SU-DHL-6 (cell line): ENCODE measurements at regions not wholly inside any gene's neighbourhood (a gene's known extent, or its start where the extent isn't known, plus 50 kb on each side); places are given as distances from the start of the nearest gene placed in this dataset.

Experiments used
- H2AFZ ChIP-seq: fragments of 200-600 bp; sonication (generic); 2 replicates; pipeline ENCODE4 v1.6.1; 2014; ENCODE audit warnings: low read depth, mild to moderate bottlenecking, moderate library complexity, mixed read lengths, antibody characterized with exemption, low read length; ENCODE audit not compliant: severe bottlenecking
- H3F3A ChIP-seq: fragments of 200-600 bp; shearing (Covaris generic); 2 replicates; pipeline ENCODE4 v1.6.0; 2016; ENCODE audit warnings: antibody characterized with exemption, mild to moderate bottlenecking; ENCODE audit not compliant: insufficient read depth
- H3K27ac ChIP-seq: fragments of 200-600 bp; sonication (generic); 2 replicates; pipeline ENCODE4 v1.5.1; 2016; ENCODE audit warnings: low read depth, mild to moderate bottlenecking, low read length, moderate library complexity, mixed read lengths
- H3K27me3 ChIP-seq: fragments of 200-600 bp; sonication (generic), shearing (Covaris generic); 2 replicates; pipeline ENCODE4 v1.6.0; 2014; ENCODE audit warnings: mild to moderate bottlenecking, low read length
- H3K36me3 ChIP-seq: fragments of 200-600 bp; sonication (generic); 2 replicates; pipeline ENCODE4 v1.6.1; 2014; ENCODE audit warnings: mild to moderate bottlenecking, low read length, mixed read lengths
- H3K4me2 ChIP-seq: fragments of 300-600, 200-600 bp; shearing (Covaris generic), sonication (generic); 2 replicates; pipeline ENCODE4 v1.6.0; 2014; ENCODE audit warnings: low read length, low read depth, mild to moderate bottlenecking; ENCODE audit not compliant: poor library complexity, severe bottlenecking
- H3K4me3 ChIP-seq: fragments of 200-600 bp; sonication (generic); 2 replicates; pipeline ENCODE4 v1.5.1; 2014; ENCODE audit warnings: antibody characterized with exemption, low read length, mild to moderate bottlenecking, mixed read lengths; ENCODE audit not compliant: insufficient read depth, poor library complexity, severe bottlenecking
- H3K79me2 ChIP-seq: fragments of 200-600 bp; sonication (generic); 2 replicates; pipeline ENCODE4 v1.6.1; 2014; ENCODE audit warnings: mild to moderate bottlenecking, low read length, moderate library complexity; ENCODE audit not compliant: insufficient read depth
- H3K9ac ChIP-seq: fragments of 200-600 bp; sonication (generic); 2 replicates; pipeline ENCODE4 v1.7.0; 2014; ENCODE audit warnings: mild to moderate bottlenecking, low read length
- H3K9me2 ChIP-seq: fragments of 200-600 bp; sonication (generic); replicated peaks from 2 replicates; pipeline ENCODE4 v1.6.1; 2014; ENCODE audit warnings: low read length; ENCODE audit not compliant: insufficient read depth
- H3K9me3 ChIP-seq: fragments of 200-600 bp; sonication (generic); 2 replicates; pipeline ENCODE4 v1.6.1; 2014; ENCODE audit warnings: low read length, mixed read lengths; ENCODE audit not compliant: insufficient read depth
- H4K20me1 ChIP-seq: fragments of 200-600 bp; sonication (generic); 2 replicates; pipeline ENCODE4 v1.6.1; 2014; ENCODE audit warnings: low read depth, mild to moderate bottlenecking, antibody characterized with exemption, low read length, moderate library complexity, mixed read lengths
- EZH2phosphoT487 ChIP-seq: fragments of 200-600 bp; sonication (generic), shearing (Covaris generic); conservative IDR thresholded peaks from 2 replicates; pipeline ENCODE4 v1.6.1; 2018; ENCODE audit warnings: mild to moderate bottlenecking, antibody characterized with exemption, low read length, moderate library complexity, mixed read lengths
- TF ChIP-seq, protein P1 (sequence below): fragments of 200-600 bp; sonication (generic); IDR thresholded peaks from one replicate; pipeline ENCODE4 v1.5.1; 2017; ENCODE audit warnings: antibody characterized with exemption, mild to moderate bottlenecking, low read length, moderate library complexity; ENCODE audit not compliant: insufficient read depth, poor library complexity, severe bottlenecking

DNA sequence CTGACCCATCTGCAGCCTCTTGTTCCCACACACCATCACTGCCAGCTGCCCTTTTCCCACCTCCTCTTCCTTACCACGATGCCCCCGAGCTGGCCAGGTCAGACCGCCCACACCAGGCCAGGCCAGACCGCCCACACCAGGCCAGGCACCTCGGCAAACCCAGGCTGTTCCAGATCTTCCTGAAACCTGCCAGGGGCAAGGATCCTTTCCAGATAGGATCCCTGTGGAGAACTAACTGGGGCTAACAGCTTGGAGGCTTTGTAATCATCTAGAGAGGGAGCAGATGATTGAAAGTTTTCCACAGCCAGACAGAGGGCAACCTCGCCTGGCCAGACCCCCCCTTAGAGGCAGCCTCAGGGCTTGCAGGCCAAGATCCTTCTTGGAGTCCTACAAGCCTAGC lies 287.3 kb upstream of the TLE3 start:
- TF ChIP-seq, protein P1, sequence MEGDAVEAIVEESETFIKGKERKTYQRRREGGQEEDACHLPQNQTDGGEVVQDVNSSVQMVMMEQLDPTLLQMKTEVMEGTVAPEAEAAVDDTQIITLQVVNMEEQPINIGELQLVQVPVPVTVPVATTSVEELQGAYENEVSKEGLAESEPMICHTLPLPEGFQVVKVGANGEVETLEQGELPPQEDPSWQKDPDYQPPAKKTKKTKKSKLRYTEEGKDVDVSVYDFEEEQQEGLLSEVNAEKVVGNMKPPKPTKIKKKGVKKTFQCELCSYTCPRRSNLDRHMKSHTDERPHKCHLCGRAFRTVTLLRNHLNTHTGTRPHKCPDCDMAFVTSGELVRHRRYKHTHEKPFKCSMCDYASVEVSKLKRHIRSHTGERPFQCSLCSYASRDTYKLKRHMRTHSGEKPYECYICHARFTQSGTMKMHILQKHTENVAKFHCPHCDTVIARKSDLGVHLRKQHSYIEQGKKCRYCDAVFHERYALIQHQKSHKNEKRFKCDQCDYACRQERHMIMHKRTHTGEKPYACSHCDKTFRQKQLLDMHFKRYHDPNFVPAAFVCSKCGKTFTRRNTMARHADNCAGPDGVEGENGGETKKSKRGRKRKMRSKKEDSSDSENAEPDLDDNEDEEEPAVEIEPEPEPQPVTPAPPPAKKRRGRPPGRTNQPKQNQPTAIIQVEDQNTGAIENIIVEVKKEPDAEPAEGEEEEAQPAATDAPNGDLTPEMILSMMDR, result no peak
- TF ChIP-seq EZH2phosphoT487, result no peak
- no peaks in the 10 kb centered on the region for H3K27me3 ChIP-seq
- H3K4me3 ChIP-seq, result no peak overlapping the region
- no peak overlapping the region for H3K27ac ChIP-seq
- no peaks in the 10 kb centered on the region for H3K36me3 ChIP-seq
- H3K9me2 ChIP-seq, result no peaks in the 10 kb centered on the region
- no peak overlapping the region for H3K4me2 ChIP-seq
- no peak overlapping the region for H3K9ac ChIP-seq
- H3F3A ChIP-seq, result peaks cover 3% of the 10 kb centered on the region; the same call in 1 of the 2 replicates
- no peaks in the 10 kb centered on the region for H3K79me2 ChIP-seq
- H2AFZ ChIP-seq, result no peak overlapping the region
- H3K9me3 ChIP-seq, result no peaks in the 10 kb centered on the region
- H4K20me1 ChIP-seq, result no peaks in the 10 kb centered on the region

DNA sequence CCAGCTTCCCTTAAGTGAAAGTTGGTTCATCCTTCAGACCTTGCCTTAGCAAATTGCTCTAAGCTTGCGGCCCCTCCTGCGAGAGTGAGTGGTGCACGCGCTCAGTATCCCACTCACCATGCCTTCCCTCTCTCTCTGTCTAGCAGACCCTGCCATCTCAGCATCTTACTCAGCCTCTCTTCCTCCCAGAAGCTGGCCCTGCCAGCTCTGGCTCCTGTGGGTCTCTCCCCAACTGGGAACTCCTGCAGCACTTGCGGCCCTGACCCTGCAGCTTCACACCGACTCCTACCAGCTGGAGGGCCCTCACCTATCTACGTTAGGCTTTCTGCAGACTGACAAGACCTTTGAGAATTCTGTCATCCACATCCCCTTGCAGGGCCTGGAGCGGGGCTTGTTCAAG lies 286.1 kb upstream of the TLE3 start:
- no peak overlapping the region for H2AFZ ChIP-seq
- TF ChIP-seq, protein P1, result no peak
- TF ChIP-seq EZH2phosphoT487, result no peak

DNA sequence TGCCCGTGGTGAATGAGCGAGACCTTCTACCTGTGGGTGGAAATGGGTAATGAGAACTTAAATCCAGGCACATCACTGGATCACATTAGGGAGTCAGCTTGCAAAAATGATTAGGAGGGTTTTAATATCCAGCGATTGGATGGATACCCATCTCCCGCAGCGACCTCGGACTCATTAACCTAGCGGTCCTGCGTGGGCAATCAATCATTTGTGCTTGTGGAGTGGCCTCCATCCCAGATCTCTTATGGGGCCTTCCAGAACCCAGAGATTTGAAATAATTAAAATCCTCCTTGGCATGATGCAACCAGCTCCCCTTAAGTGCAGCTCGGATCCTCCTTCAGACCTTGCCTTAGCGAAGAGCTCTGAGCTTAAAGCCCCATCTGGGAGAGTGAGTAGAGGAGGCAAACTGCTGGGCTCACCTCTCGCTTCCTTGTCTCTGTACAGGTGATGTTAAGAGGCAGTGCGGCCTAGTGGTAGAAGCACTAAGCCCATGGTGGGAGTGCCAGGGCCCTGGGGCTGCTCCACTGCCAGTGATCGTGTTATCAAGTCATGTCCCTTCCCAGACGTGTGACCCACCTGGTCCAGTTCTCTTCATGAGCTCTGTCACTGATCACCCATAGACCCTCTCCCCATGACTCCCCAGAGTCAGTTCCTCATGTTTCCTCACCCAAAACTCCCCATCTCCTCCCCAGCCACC lies 285.2 kb upstream of the TLE3 start:
- TF ChIP-seq, protein P1, result no peak
- no peak for TF ChIP-seq EZH2phosphoT487
- no peak overlapping the region for H3K4me2 ChIP-seq
- H4K20me1 ChIP-seq, result no peaks in the 10 kb centered on the region
- 0 out of 2 replicates have a peak, but pooled peaks cover 3% of the 10 kb centered on the region for H3F3A ChIP-seq
- no peaks in the 10 kb centered on the region for H3K79me2 ChIP-seq
- no peak overlapping the region for H3K27ac ChIP-seq
- H3K9me3 ChIP-seq, result no peaks in the 10 kb centered on the region
- H2AFZ ChIP-seq, result no peak overlapping the region
- no peaks in the 10 kb centered on the region for H3K36me3 ChIP-seq
- no peaks in the 10 kb centered on the region for H3K9me2 ChIP-seq
- no peaks in the 10 kb centered on the region for H3K27me3 ChIP-seq
- no peak overlapping the region for H3K9ac ChIP-seq
- no peak overlapping the region for H3K4me3 ChIP-seq

More for the DNA sequence above, 286.1 kb upstream of the TLE3 start:
- Histone ChIP-seq H3K27me3 (no peaks in the 10 kb centered on the region), H3K27ac (no peak overlapping the region), H3K79me2 (no peaks in the 10 kb centered on the region), H3F3A (peaks cover 3% of the 10 kb centered on the region; the same call in 1 of the 2 replicates), H4K20me1 (no peaks in the 10 kb centered on the region), H3K9me3 (no peaks in the 10 kb centered on the region), H3K4me3 (no peak overlapping the region), H3K36me3 (no peaks in the 10 kb centered on the region), H3K9ac (no peak overlapping the region), H3K9me2 (no peaks in the 10 kb centered on the region), H3K4me2 (no peak overlapping the region)
